ENCODE measurements at regions not wholly inside any gene's neighbourhood (a gene's known extent, or its start where the extent isn't known, plus 50 kb on each side); places are given as distances from the start of the nearest gene placed in this dataset.
"Not testable (repeated sequence)": the region's sequence is repeated elsewhere in the genome, so short reads cannot be mapped to it uniquely, and the experiment has no call there.

DNA sequence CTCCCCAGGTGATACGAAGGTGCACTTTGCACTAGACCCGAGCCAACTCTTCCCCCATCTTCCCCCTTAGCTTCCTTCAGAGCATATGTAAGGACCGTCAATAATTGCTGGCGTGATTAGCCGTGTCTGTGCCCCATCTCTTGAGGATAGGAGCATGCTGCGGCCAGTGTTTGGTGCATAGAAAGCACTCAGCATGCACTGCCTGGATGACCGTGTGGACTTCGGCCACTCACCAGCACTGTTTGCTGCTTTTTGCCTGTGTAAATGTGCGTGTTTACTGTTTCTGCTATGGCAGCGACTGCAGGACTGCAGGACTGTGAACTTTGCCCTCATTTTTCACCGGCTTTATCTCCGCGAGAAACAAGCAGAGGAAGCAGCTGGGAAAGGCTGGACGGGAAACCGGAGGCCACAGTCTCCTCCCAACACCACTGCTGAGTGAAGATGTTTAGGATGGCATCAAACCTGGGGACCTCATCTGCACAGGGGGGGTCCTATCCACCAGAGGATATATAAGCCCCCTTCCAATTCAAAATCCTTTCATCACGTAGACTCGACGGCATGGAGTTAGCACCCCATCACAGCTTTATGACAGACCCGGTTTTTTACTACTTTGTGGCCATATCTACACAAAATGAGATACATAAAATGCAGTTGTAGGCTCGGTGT, 150.6 kb upstream of the AFDN start:
- DNase-seq = no peak

DNA sequence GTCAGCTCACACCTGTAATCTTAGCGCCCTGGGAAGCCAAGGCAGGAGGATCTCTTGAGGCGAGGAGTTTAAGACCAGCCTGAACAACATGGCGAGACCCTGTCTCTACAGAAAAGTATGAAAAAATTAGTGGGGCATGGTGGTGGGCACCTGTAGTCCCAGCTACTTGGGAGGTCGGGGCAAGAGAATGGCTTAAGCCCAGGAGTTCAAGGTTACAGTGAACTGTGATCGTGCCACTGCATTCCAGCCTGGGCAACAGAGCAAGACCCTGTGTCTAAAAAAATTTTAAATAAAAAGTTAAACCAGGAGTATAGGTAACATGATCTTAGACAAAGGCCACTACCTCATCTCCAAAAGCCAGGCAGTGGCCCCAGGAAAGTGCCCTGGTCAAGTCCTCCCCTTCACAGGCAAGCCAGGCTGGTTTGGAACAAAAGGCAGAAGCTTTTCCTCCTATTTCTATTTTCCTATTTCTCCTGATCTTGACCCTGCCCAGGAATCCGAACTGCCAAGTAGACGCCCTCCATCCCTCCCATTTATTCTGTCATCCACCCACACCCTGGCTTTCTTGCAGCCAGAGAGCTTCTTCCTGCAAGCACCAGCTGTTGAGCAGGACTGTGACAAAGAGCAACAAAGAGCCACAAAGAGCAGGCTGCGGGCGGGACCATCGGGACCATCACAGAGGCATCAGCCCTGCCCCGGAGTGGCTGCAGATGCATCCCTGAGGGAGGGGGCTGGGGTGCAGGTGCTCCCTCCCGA, 149.9 kb upstream of the AFDN start:
- peak; percentile 46 for DNase-seq

- no peak for DNase-seq
Measured at GRCh38 chr6:167677422-167677789, 149.3 kb upstream of the AFDN start.

- peak; percentile 54 for DNase-seq
Measured at GRCh38 chr6:167678102-167679101, 148.3 kb upstream of the AFDN start.

DNA sequence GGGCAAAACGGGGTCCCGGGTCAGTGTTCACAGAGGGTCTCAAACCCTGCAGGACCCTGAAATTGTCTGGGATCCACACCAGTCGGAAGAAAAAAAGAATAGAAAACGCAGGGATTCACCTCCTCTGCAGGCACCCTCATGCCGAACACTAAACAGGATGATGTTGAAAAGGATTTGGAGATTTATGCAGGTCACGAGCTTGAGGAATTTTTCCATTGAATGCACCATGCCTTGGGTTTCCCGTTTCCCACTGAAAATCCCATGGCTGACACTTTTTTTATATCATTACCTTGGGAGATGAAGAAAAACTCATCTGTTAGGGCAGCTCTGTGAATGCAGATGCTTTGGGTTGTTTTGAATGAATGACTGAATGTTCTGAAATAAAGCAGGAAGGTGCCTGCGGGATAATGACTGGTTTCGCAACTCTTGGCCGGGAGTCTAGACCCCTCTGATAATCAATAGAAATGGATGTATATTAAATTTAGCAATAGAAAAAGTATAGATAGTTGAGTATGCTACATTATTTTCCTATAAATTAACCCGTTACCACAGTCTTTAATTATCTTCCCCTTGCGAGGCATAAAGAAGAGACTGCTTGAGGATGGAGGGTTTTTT, 147.5 kb upstream of the AFDN start:
- no peak for DNase-seq

DNA sequence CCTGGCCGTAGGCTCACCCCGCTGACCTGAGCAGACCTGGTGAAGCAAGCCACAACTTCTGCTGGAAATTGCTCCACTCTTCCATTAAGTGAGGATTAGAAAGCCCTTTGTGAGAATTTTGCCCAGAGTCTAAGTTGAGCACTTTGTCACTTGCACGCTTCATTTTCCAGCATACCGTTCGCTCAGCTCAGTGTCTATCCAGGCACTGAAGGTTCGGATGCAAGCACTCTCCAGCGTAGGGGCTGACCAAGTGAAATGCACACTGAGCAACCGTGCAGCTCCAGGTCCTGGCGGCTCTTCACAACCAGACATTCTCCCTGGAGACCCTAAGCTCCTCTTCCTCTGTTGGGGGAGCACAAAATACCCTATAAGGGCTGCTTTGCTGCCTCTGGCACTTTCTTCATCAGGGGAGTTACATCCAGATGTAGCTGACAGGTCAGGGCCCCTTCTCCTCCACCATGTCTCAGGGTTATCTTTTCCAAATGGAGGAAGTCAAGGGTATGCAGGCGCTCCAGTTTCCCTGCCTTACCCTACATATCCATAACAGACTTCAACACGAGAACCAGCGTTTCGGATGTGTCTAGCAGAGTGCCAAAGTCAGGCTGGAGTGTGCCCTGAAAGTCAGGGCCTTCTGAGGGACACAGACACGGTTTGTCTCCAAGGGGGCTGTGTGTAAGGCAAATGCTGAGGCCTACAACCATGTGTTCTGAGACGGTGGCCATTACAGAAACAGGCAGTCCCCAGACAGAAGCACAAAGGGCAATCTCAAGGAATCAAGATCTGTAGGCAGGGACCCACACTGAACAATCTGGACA, 146.7 kb upstream of the AFDN start:
- DNase-seq = no peak

GRCh38 chr6:167680605-167681149, 146.0 kb upstream of the AFDN start:
- no peak for DNase-seq

GRCh38 chr6:167682125-167682524, 144.6 kb upstream of the AFDN start:
- no peak for DNase-seq

DNA sequence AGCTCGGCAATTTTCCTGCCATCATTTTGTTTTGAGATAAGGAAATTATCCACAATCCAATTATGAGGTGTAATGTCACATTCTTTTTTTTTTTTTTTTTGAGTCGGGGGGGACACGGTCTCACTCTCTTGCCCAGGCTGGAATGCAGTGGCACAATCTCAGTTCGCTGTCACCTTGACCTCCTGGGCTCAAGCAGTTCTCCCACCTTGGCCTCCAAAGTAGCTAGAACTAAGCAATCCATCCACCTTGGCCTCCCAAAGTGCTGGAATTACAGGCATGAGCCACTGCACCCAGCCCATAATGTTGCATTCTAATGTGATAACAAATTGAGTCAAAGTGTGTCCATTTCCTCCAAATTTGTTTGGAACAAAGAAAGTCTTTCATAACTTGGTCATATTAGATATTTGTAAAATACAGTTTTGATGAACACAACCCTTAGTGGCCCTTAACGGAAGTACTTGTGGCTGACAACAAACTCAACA, 144.1 kb upstream of the AFDN start:
- DNase-seq = no peak

GRCh38 chr6:167683028-167683862, 143.5 kb upstream of the AFDN start:
- DNase-seq = no peak

DNA sequence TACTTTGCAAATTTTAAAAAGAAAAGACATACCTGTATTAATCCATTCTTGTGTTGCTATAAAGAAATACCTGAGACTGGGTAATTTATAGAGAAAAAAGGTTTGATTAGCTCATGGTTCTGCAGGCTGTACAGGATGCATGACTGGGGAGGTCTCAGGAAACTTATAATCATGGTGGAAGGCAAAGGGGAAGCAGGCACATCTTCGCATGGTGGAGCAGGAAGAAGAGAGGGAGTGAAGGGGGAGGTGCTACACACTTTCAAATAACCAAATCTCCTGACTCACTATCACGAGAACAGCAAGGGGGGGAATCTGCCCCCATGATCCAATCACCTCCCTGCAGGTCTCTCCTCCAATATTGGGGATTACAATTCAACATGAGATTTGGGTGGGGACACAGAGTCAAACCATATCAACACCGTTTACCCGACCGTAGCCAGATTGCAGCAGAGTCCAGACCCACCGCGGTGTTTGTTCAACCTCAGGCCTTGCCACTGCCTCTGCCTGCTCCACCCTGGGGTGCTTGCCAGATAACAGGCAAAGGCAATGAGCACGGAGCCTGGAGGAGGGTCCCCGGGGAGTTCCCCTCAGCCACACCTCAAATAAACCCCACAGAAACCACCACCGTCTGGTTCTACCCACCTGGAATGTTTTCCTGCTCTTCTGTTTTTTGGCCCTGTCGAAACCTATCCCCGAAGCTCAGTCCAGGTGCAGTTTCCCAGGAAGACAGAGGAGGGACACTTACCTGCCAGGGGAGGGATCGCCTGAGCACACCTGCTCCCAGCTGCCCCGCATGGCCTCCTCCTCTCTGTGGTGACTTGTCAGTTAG, 142.2 kb upstream of the AFDN start:
- DNase-seq = peak; percentile 94

- DNase-seq = peak; percentile 50
Measured at GRCh38 chr6:167685654-167686053, 141.1 kb upstream of the AFDN start.

DNA sequence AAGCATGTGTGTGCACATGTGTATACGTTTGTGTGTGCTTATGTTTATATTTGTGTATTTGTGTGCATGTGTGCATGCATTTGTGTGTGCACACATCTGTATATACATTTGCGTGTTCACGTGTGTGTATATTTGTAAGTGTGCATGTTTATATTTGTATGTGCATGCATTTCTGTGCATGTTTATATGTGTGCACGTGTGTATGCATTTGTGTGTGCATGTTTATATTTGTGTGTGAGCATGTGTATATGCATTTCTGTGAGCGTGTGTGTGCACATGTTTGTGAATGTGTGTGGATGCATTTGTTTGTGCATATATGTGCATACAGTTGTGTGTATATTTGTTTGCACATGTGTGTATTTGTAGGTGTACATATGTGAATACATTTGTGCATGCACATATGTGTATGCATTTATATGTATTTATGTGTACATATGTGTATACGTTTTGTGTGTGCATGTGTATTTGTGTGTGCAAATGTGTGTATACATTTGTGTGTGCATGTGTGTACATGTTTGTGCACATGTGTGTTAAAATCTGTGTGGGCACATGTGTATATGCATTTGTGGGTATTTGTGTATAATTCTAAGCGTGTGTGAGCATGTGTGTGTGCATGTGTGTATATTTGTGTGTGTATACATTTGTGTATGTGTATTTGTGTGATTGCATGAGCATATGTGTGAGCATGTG, 140.4 kb upstream of the AFDN start:
- no peak for DNase-seq

DNA sequence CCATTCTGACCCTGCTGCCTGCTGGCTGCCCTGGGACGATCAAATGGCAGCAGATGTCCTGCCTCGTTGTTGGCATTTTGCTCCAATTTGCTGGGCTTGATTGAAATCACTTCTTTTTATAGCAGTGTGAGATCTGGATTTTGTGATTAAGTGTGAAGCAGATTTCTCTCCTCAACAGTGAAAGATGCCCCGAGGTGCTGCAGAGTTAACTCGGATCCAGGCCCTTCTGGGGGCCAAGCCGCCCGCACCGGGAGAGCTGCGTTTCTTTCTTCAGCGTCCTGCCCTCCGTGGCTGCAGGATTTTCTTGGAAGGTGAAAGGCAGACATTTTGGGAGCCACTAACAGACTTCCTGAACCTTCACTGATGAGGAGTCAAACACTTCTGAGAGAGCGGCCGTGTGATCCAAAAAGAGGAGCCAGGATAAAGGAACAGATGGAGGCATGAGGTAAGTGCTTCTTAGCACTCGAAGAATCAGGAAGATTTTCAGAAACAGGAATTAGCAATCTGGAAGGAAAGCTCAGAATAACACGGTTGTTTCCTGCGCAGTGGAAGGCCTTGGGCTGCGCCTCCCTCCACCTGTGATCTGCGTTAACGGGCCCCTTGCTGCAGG, 139.5 kb upstream of the AFDN start:
- DNase-seq = peak; percentile 56

DNA sequence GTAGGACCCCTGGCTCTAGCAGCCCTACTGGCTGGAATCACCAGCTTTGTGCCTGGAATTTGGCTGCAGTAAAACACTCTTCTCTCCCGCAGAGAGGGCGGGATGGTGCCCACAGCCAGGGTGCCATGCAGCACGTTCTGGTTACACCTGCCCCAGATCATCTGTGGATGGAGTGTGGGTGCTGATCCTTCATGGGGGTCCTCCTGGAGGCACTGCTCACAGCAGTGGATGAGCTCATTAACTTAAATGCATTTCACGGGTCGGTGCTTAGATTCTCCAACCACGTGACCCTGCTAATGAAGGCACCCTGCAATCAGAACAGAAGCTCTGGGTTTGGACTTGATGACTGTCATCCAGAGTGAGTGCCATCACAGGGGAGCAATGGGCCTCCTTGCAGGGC, 138.6 kb upstream of the AFDN start:
- DNase-seq = no peak

DNA sequence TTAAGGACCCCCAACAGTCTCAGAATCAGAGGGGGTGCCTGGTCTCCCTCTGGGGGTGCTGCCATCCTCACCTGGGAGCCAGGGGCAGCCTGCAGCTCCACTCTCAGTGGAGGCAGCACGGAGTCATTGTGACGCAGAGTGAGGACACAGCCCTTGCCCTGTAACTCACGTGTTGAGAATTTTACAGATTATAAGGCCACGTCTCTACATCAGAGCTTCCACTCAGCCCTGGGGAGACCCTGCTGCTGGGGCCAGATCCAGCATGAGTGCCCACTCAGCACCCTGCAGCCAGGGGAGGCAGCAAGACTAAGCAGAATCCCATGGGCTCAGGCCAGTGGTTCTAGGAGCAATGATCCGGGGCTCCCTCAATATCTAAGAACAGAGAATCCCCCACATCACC, 137.4 kb upstream of the AFDN start:
- no peak for DNase-seq

DNA sequence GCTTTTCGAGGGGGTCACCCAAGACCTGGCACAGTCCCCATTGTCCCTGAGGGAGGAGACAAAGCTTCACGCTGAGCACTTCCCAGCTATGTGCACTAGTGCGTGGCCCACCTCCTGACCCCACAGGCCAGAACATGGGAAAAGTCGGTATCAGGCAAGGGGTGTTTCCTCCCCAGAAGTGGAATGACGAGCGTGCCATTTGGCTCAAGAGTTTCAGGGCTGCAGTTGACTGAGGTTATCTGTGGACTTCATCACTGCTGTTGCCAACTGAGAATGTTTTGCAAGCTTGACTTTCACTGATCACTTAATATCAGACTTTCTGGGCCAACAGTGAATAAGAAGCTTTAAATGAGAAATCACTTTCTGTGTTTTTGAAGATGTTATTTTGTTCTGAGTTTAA, 137.0 kb upstream of the AFDN start:
- no peak for DNase-seq

- not testable (repeated sequence) for DNase-seq
Measured at GRCh38 chr6:167690167-167690922, 136.4 kb upstream of the AFDN start.
